ENCODE measurements at regions not wholly inside any gene's neighbourhood (a gene's known extent, or its start where the extent isn't known, plus 50 kb on each side); places are given as distances from the start of the nearest gene placed in this dataset.
"Not testable (repeated sequence)": the region's sequence is repeated elsewhere in the genome, so short reads cannot be mapped to it uniquely, and the experiment has no call there.

- H3K4me1 Mint-ChIP-seq = no peaks in the 10 kb centered on the region
- ATAC-seq (replicated peaks; ENCODE audit: extremely low read depth, poor library complexity, severe bottlenecking) = no peak
- no peak overlapping the region for H3K27ac Mint-ChIP-seq (ENCODE audit: low read depth)
- peaks cover 30% of the 10 kb centered on the region for H3K27me3 Mint-ChIP-seq
- H3K36me3 Mint-ChIP-seq (ENCODE audit: insufficient read depth) = no peaks in the 10 kb centered on the region
- H3K9me3 Mint-ChIP-seq = no peaks in the 10 kb centered on the region
- no peak for DNase-seq (ENCODE audit: low spot score in 2 of 2)
- peak overlapping the region; percentile 11 for H3K4me3 Mint-ChIP-seq
Observed at GRCh38 chr17:20916383-20916782, 126.4 kb downstream of the USP22 start.

- H3K27me3 Mint-ChIP-seq = peaks cover 43% of the 10 kb centered on the region
- H3K36me3 Mint-ChIP-seq (ENCODE audit: insufficient read depth); DNase-seq (ENCODE audit: low spot score in 2 of 2); ATAC-seq (replicated peaks; ENCODE audit: extremely low read depth, poor library complexity, severe bottlenecking); H3K4me1 Mint-ChIP-seq; H3K4me3 Mint-ChIP-seq; H3K27ac Mint-ChIP-seq (ENCODE audit: low read depth); H3K9me3 Mint-ChIP-seq: not testable (repeated sequence)
Observed at GRCh38 chr17:20917610-20918306, 125.1 kb downstream of the USP22 start.

- Mint-ChIP-seq H3K27me3 (peaks cover 48% of the 10 kb centered on the region), H3K4me1 (no peaks in the 10 kb centered on the region), H3K9me3 (no peaks in the 10 kb centered on the region), H3K4me3 (no peak overlapping the region), H3K27ac (ENCODE audit: low read depth) (no peak overlapping the region), H3K36me3 (ENCODE audit: insufficient read depth) (no peaks in the 10 kb centered on the region)
- ATAC-seq (replicated peaks; ENCODE audit: extremely low read depth, poor library complexity, severe bottlenecking) = no peak
- DNase-seq (ENCODE audit: low spot score in 2 of 2) = no peak
Observed at GRCh38 chr17:20920095-20920814, 122.6 kb downstream of the USP22 start.

- Mint-ChIP-seq H3K27ac (ENCODE audit: low read depth) (no peak overlapping the region), H3K4me1 (no peaks in the 10 kb centered on the region), H3K27me3 (peaks cover 48% of the 10 kb centered on the region), H3K36me3 (ENCODE audit: insufficient read depth) (no peaks in the 10 kb centered on the region), H3K9me3 (no peaks in the 10 kb centered on the region), H3K4me3 (no peak overlapping the region)
- DNase-seq (ENCODE audit: low spot score in 2 of 2) (no peak), ATAC-seq (replicated peaks; ENCODE audit: extremely low read depth, poor library complexity, severe bottlenecking) (no peak)
Observed at GRCh38 chr17:20920815-20921199, 122.0 kb downstream of the USP22 start.

- no peaks in the 10 kb centered on the region for H3K9me3 Mint-ChIP-seq
- ATAC-seq (replicated peaks; ENCODE audit: extremely low read depth, poor library complexity, severe bottlenecking) = no peak
- no peak overlapping the region for H3K4me3 Mint-ChIP-seq
Observed at GRCh38 chr17:20922128-20922670, 120.6 kb downstream of the USP22 start.

GRCh38 chr17:20924306-20924705 lies 118.5 kb downstream of the USP22 start:
- H3K27me3 Mint-ChIP-seq = peaks cover 30% of the 10 kb centered on the region
- no peaks in the 10 kb centered on the region for H3K4me1 Mint-ChIP-seq
- H3K27ac Mint-ChIP-seq (ENCODE audit: low read depth) = no peak overlapping the region
- DNase-seq (ENCODE audit: low spot score in 2 of 2) (no peak), ATAC-seq (replicated peaks; ENCODE audit: extremely low read depth, poor library complexity, severe bottlenecking) (no peak)
- no peaks in the 10 kb centered on the region for H3K36me3 Mint-ChIP-seq (ENCODE audit: insufficient read depth)
- no peaks in the 10 kb centered on the region for H3K9me3 Mint-ChIP-seq
- H3K4me3 Mint-ChIP-seq = no peak overlapping the region

More at GRCh38 chr17:20922128-20922670, 120.6 kb downstream of the USP22 start:
- DNase-seq (ENCODE audit: low spot score in 2 of 2) = no peak
- Mint-ChIP-seq H3K27me3 (peaks cover 48% of the 10 kb centered on the region), H3K27ac (ENCODE audit: low read depth) (no peak overlapping the region), H3K4me1 (no peaks in the 10 kb centered on the region), H3K36me3 (ENCODE audit: insufficient read depth) (no peaks in the 10 kb centered on the region)

GRCh38 chr17:20925091-20925490 lies 117.7 kb downstream of the USP22 start:
- DNase-seq (ENCODE audit: low spot score in 2 of 2) = no peak
- Mint-ChIP-seq H3K27ac (ENCODE audit: low read depth) (no peak overlapping the region), H3K27me3 (peaks cover 30% of the 10 kb centered on the region), H3K9me3 (no peaks in the 10 kb centered on the region), H3K4me1 (no peaks in the 10 kb centered on the region), H3K4me3 (no peak overlapping the region), H3K36me3 (ENCODE audit: insufficient read depth) (no peaks in the 10 kb centered on the region)
- ATAC-seq (replicated peaks; ENCODE audit: extremely low read depth, poor library complexity, severe bottlenecking) = no peak

GRCh38 chr17:20925954-20926353 lies 116.9 kb downstream of the USP22 start:
- no peak for ATAC-seq (replicated peaks; ENCODE audit: extremely low read depth, poor library complexity, severe bottlenecking)
- Mint-ChIP-seq H3K36me3 (ENCODE audit: insufficient read depth) (no peaks in the 10 kb centered on the region), H3K27ac (ENCODE audit: low read depth) (no peak overlapping the region), H3K4me1 (no peaks in the 10 kb centered on the region), H3K4me3 (no peak overlapping the region), H3K9me3 (no peaks in the 10 kb centered on the region), H3K27me3 (peaks cover 29% of the 10 kb centered on the region)
- DNase-seq (ENCODE audit: low spot score in 2 of 2) = no peak

GRCh38 chr17:20926532-20926931 lies 116.3 kb downstream of the USP22 start:
- ATAC-seq (replicated peaks; ENCODE audit: extremely low read depth, poor library complexity, severe bottlenecking) = no peak

GRCh38 chr17:20927308-20927977 lies 115.4 kb downstream of the USP22 start:
- Mint-ChIP-seq H3K27ac (ENCODE audit: low read depth) (no peak overlapping the region), H3K9me3 (no peaks in the 10 kb centered on the region), H3K4me1 (no peaks in the 10 kb centered on the region), H3K4me3 (no peak overlapping the region), H3K36me3 (ENCODE audit: insufficient read depth) (no peaks in the 10 kb centered on the region), H3K27me3 (peaks cover 19% of the 10 kb centered on the region)
- DNase-seq (ENCODE audit: low spot score in 2 of 2) (no peak), ATAC-seq (replicated peaks; ENCODE audit: extremely low read depth, poor library complexity, severe bottlenecking) (no peak)

More at GRCh38 chr17:20926532-20926931, 116.3 kb downstream of the USP22 start:
- Mint-ChIP-seq H3K9me3 (no peaks in the 10 kb centered on the region), H3K4me1 (no peaks in the 10 kb centered on the region), H3K4me3 (no peak overlapping the region), H3K27me3 (peaks cover 28% of the 10 kb centered on the region), H3K36me3 (ENCODE audit: insufficient read depth) (no peaks in the 10 kb centered on the region), H3K27ac (ENCODE audit: low read depth) (no peak overlapping the region)
- no peak for DNase-seq (ENCODE audit: low spot score in 2 of 2)

GRCh38 chr17:20929334-20929733 lies 113.5 kb downstream of the USP22 start:
- Mint-ChIP-seq H3K9me3 (no peaks in the 10 kb centered on the region), H3K36me3 (ENCODE audit: insufficient read depth) (no peaks in the 10 kb centered on the region), H3K27me3 (peaks cover 15% of the 10 kb centered on the region), H3K27ac (ENCODE audit: low read depth) (no peak overlapping the region), H3K4me3 (no peak overlapping the region), H3K4me1 (no peaks in the 10 kb centered on the region)
- ATAC-seq (replicated peaks; ENCODE audit: extremely low read depth, poor library complexity, severe bottlenecking) (no peak), DNase-seq (ENCODE audit: low spot score in 2 of 2) (no peak)

- ATAC-seq (replicated peaks; ENCODE audit: extremely low read depth, poor library complexity, severe bottlenecking) (no peak), DNase-seq (ENCODE audit: low spot score in 2 of 2) (no peak)
- Mint-ChIP-seq H3K9me3 (no peaks in the 10 kb centered on the region), H3K4me3 (no peak overlapping the region), H3K27ac (ENCODE audit: low read depth) (no peak overlapping the region), H3K27me3 (peaks cover 17% of the 10 kb centered on the region), H3K36me3 (ENCODE audit: insufficient read depth) (no peaks in the 10 kb centered on the region), H3K4me1 (no peaks in the 10 kb centered on the region)
Observed at GRCh38 chr17:20930081-20930760, 112.6 kb downstream of the USP22 start.

Data from central memory CD8-positive, alpha-beta T cell (primary cell).